H1 (cell line): ENCODE measurements at regions not wholly inside any gene's neighbourhood (a gene's known extent, or its start where the extent isn't known, plus 50 kb on each side); places are given as distances from the start of the nearest gene placed in this dataset.

Experiments
- CTCF ChIA-PET: fragments of 300-600 bp; sonication (Branson Sonifier 250); formaldehyde crosslinking; loops from one replicate; lab custom pipeline; 2021; ENCODE audit not compliant: partially characterized antibody; lab: Charles Lee
- POLR2A ChIA-PET: fragments of 300-600 bp; sonication (Branson Sonifier 250); formaldehyde crosslinking; loops from one replicate; lab custom pipeline; 2021; ENCODE audit warnings: inconsistent platforms; ENCODE audit not compliant: partially characterized antibody; lab: Charles Lee
- DNase-seq, 2 experiments: peaks; one replicate each; pipeline versions ENCODE4 v3.0.0 to v3.0.0-alpha.2; 2010 to 2022; ENCODE audit warnings: low spot score in 2 of 2, low read depth in 1 of 2, mixed read lengths in 1 of 2
- FAIRE-seq: peaks from 2 replicates; lab custom pipeline; 2011; peaks lifted over from hg19 to GRCh38; lab: Jason Lieb, UNC
- H2AFZ ChIP-seq: 2 replicates; pipeline ENCODE4 v1.8.1; 2012; ENCODE audit warnings: low read length, inconsistent platforms
- H2AK5ac ChIP-seq: 2 replicates; pipeline ENCODE4 v1.6.1; 2013; ENCODE audit warnings: low read depth, low read length
- H2BK120ac ChIP-seq: replicated peaks from 2 replicates; pipeline ENCODE3; 2013; ENCODE audit warnings: low read depth, low read length, inconsistent platforms
- H2BK12ac ChIP-seq: 2 replicates; pipeline ENCODE4 v1.6.1; 2013; ENCODE audit warnings: low read depth, low read length
- H2BK15ac ChIP-seq: 2 replicates; pipeline ENCODE4 v1.6.1; 2013; ENCODE audit warnings: low read length
- H2BK20ac ChIP-seq: 2 replicates; pipeline ENCODE4 v1.6.1; 2013; ENCODE audit warnings: low read length
- H2BK5ac ChIP-seq: 2 replicates; pipeline ENCODE4 v1.6.1; 2013; ENCODE audit warnings: low read depth, low read length
- H3K14ac ChIP-seq: 2 replicates; pipeline ENCODE4 v1.6.1; 2013; ENCODE audit warnings: inconsistent platforms; ENCODE audit not compliant: insufficient read length
- H3K18ac ChIP-seq: 2 replicates; pipeline ENCODE4 v1.6.1; 2013; ENCODE audit warnings: low read length; ENCODE audit errors: extremely low read depth
- H3K23ac ChIP-seq: 2 replicates; pipeline ENCODE4 v1.6.1; 2013; ENCODE audit warnings: inconsistent platforms; ENCODE audit not compliant: insufficient read length
- H3K23me2 ChIP-seq: 2 replicates; pipeline ENCODE4 v1.6.1; 2013; ENCODE audit warnings: low read depth, low read length
- H3K27ac ChIP-seq: 2 replicates; pipeline ENCODE4 v1.6.1; 2011; ENCODE audit warnings: low read depth, low read length, inconsistent platforms
- H3K27me3 ChIP-seq, 4 experiments: replicated peaks in 1 of 4; 1 replicate in 1 of 4; 2 replicates in 3 of 4; pipeline versions ENCODE4 v1.6.1 to v1.8.1; 2011 to 2013; ENCODE audit warnings: low read length in 3 of 4, mild to moderate bottlenecking in 3 of 4, inconsistent platforms in 2 of 4, mixed read lengths in 2 of 4, moderate library complexity in 1 of 4; ENCODE audit not compliant: control insufficient read depth in 3 of 4, insufficient read depth in 3 of 4; ENCODE audit errors: extremely low read depth in 1 of 4
- H3K36me3 ChIP-seq, 4 experiments: 2 replicates each; pipeline versions ENCODE4 v1.6.1 to v1.8.1; 2011 to 2013; ENCODE audit warnings: mild to moderate bottlenecking in 4 of 4, low read length in 3 of 4, moderate library complexity in 2 of 4, control low read depth in 1 of 4, inconsistent platforms in 1 of 4; ENCODE audit not compliant: insufficient read depth in 4 of 4, control insufficient read depth in 2 of 4
- H3K4ac ChIP-seq: replicated peaks from 2 replicates; pipeline ENCODE3; 2013; ENCODE audit warnings: low read length, low read depth, mixed read lengths, inconsistent platforms; ENCODE audit not compliant: insufficient read length
- H3K4me1 ChIP-seq, 4 experiments: replicated peaks in 1 of 4; 1 replicate in 1 of 4; 2 replicates in 3 of 4; pipeline versions ENCODE4 v1.6.1 to v1.8.1; 2011 to 2013; ENCODE audit warnings: low read length in 3 of 4, inconsistent platforms in 2 of 4, mixed read lengths in 1 of 4; ENCODE audit not compliant: insufficient read depth in 4 of 4, control insufficient read depth in 3 of 4
- H3K4me2 ChIP-seq, 2 experiments: 2 replicates each; pipeline versions ENCODE4 v1.6.1 to v1.8.1; 2011 to 2013; ENCODE audit warnings: low read depth in 2 of 2, low read length in 2 of 2, control low read depth in 1 of 2, inconsistent platforms in 1 of 2, mild to moderate bottlenecking in 1 of 2; ENCODE audit not compliant: insufficient read depth in 1 of 2
- H3K4me3 ChIP-seq, 4 experiments: fragments of 200-600, 300-600 bp in 1 of 4; sonication (generic), shearing (Covaris generic), sonication (Bioruptor Twin) in 1 of 4; 2 replicates each; pipeline versions ENCODE4 v1.5.1 to v1.8.1; 2011 to 2016; ENCODE audit warnings: low read length in 4 of 4, low read depth in 3 of 4, control low read depth in 2 of 4, inconsistent platforms in 2 of 4, mild to moderate bottlenecking in 2 of 4, mixed read lengths in 1 of 4, moderate library complexity in 1 of 4; ENCODE audit not compliant: insufficient read depth in 2 of 4; ENCODE audit errors: extremely low read depth in 1 of 4
- H3K56ac ChIP-seq: replicated peaks from 2 replicates; pipeline ENCODE3; 2013; ENCODE audit warnings: low read depth, mild to moderate bottlenecking, mixed read lengths, low read length, inconsistent platforms; ENCODE audit not compliant: insufficient read length
- H3K79me1 ChIP-seq: 2 replicates; pipeline ENCODE4 v1.6.1; 2013; ENCODE audit warnings: low read depth, low read length, control low read depth
- H3K79me2 ChIP-seq, 2 experiments: 2 replicates each; pipeline versions ENCODE4 v1.6.1 to v1.8.1; 2012 to 2013; ENCODE audit warnings: low read length in 2 of 2, mild to moderate bottlenecking in 2 of 2, inconsistent platforms in 1 of 2; ENCODE audit not compliant: insufficient read depth in 2 of 2, control insufficient read depth in 1 of 2
- H3K9ac ChIP-seq, 4 experiments: replicated peaks in 1 of 4; 1 replicate in 1 of 4; 2 replicates in 3 of 4; pipeline versions ENCODE4 v1.6.1 to v1.8.1; 2011 to 2013; ENCODE audit warnings: low read depth in 3 of 4, low read length in 3 of 4, control low read depth in 2 of 4, mild to moderate bottlenecking in 2 of 4, moderate library complexity in 2 of 4, inconsistent platforms in 1 of 4; ENCODE audit errors: extremely low read depth in 1 of 4
- H3K9me3 ChIP-seq, 2 experiments: 2 replicates each; pipeline versions ENCODE4 v1.6.1 to v1.8.1; 2012 to 2013; ENCODE audit warnings: mild to moderate bottlenecking in 2 of 2, moderate library complexity in 2 of 2, control low read depth in 1 of 2, inconsistent platforms in 1 of 2, low read depth in 1 of 2, low read length in 1 of 2, mixed read lengths in 1 of 2; ENCODE audit not compliant: insufficient read depth in 2 of 2
- H4K20me1 ChIP-seq, 2 experiments: replicated peaks in 1 of 2; 2 replicates each; pipeline versions ENCODE3 to v1.8.1; 2011 to 2013; ENCODE audit warnings: inconsistent platforms in 2 of 2, low read length in 2 of 2, mild to moderate bottlenecking in 1 of 2; ENCODE audit not compliant: insufficient read depth in 2 of 2, control insufficient read depth in 1 of 2
- H4K5ac ChIP-seq: 2 replicates; pipeline ENCODE4 v1.6.1; 2013; ENCODE audit warnings: low read length, low read depth, mixed read lengths, inconsistent platforms; ENCODE audit not compliant: insufficient read length
- H4K8ac ChIP-seq: 2 replicates; pipeline ENCODE4 v1.8.0; 2013; ENCODE audit warnings: mild to moderate bottlenecking, moderate library complexity, low read length, inconsistent platforms; ENCODE audit not compliant: insufficient read depth; ENCODE audit errors: extremely low read depth
- H4K91ac ChIP-seq: replicated peaks from 2 replicates; pipeline ENCODE3; 2013; ENCODE audit warnings: low read length, mixed read lengths, inconsistent platforms; ENCODE audit not compliant: insufficient read length
- CBX5 ChIP-seq: fragments of 300-800, 300-1000 bp; sonication (generic); IDR thresholded peaks from 2 replicates; pipeline ENCODE4 v1.7.1; 2016; ENCODE audit warnings: antibody characterized with exemption, low read length, low read depth
- CHD1 ChIP-seq: IDR thresholded peaks from 2 replicates; pipeline ENCODE4 v1.6.1; 2012; ENCODE audit warnings: low read depth, low read length, improper control_type of control experiment
- EP300 ChIP-seq, 2 experiments: IDR thresholded peaks; 1 replicate in 1 of 2; 2 replicates in 1 of 2; pipeline ENCODE4 v1.6.1; 2011 to 2012; ENCODE audit warnings: low read depth in 2 of 2, low read length in 2 of 2, mild to moderate bottlenecking in 2 of 2, borderline replicate concordance in 1 of 2, inconsistent platforms in 1 of 2, moderate library complexity in 1 of 2
- GABPA ChIP-seq: IDR thresholded peaks from 2 replicates; pipeline ENCODE4 v1.6.1; 2011; ENCODE audit warnings: mild to moderate bottlenecking, low read length, moderate library complexity, borderline replicate concordance; ENCODE audit not compliant: insufficient read depth
- HDAC2 ChIP-seq, 2 experiments: fragments of 300-600 bp in 1 of 2; sonication (generic) in 1 of 2; IDR thresholded peaks; 2 replicates each; pipeline ENCODE4 v1.6.1; 2011 to 2012; ENCODE audit warnings: low read depth in 2 of 2, low read length in 2 of 2, mild to moderate bottlenecking in 2 of 2, moderate library complexity in 2 of 2, borderline replicate concordance in 1 of 2, inconsistent platforms in 1 of 2
- PHF8 ChIP-seq: fragments of 200-600 bp; sonication (generic); conservative IDR thresholded peaks from 2 replicates; pipeline ENCODE4 v1.7.1; 2012; ENCODE audit warnings: low read depth, mild to moderate bottlenecking, inconsistent platforms, low read length, moderate library complexity
- POLR2AphosphoS5 ChIP-seq: IDR thresholded peaks from 2 replicates; pipeline ENCODE4 v1.6.1; 2011; ENCODE audit warnings: low read depth, low read length
- POU5F1 ChIP-seq: IDR thresholded peaks from 2 replicates; pipeline ENCODE4 v1.6.1; 2011; ENCODE audit warnings: low read depth, mild to moderate bottlenecking, low read length, moderate library complexity
- RBBP5 ChIP-seq: IDR thresholded peaks from 2 replicates; pipeline ENCODE4 v1.7.1; 2012; ENCODE audit warnings: low read depth, mild to moderate bottlenecking, inconsistent platforms, low read length, moderate library complexity, borderline replicate concordance
- WGBS, 2 experiments: shearing (Covaris generic) in 1 of 2; methylation state at CpG; one replicate each; pipeline versions ENCODE4 v1.1.6 to v1.1.7; 2013 to 2015; ENCODE audit warnings: low lambda C conversion rate in 2 of 2, mixed read lengths in 2 of 2, inconsistent platforms in 1 of 2, low coverage in 1 of 2, missing lambda C conversion rate in 1 of 2; ENCODE audit not compliant: insufficient replicate concordance in 2 of 2, insufficient coverage in 1 of 2, insufficient read length in 1 of 2; ENCODE audit errors: extremely low coverage in 1 of 2, missing lambda C conversion rate in 1 of 2; 5-methylcytosine and 5-hydroxymethylcytosine counted together
- TF ChIP-seq, protein P1 (sequence below): IDR thresholded peaks from 2 replicates; pipeline ENCODE4 v1.6.1; 2012; ENCODE audit warnings: low read length, inconsistent platforms

DNA sequence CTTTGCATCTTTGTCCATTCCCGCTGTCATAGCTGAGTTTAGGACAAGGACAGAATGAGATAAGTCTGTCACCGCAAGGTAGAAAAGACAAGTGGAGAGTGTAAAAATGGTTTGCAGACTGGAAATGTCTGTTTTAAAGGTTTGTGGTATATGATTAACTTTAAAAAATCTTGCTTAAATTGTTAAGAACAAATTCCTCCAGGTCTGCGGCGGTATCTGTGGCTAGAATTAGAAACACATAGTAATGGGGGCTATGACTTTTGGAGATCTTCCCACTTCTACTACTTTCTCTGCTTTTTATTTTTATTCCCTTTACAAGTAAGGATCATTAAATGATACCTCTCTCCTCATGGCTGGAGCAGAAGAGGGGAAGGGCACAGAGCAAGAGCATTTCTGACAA, 92.2 kb downstream of the MID1IP1 start:
- H2AFZ ChIP-seq, result no peak overlapping the region
- H3K23ac ChIP-seq, result no peak overlapping the region
- no peak overlapping the region for H2BK12ac ChIP-seq
- no peak overlapping the region for H3K4ac ChIP-seq
- no peak overlapping the region for H3K4me2 ChIP-seq
- no peak overlapping the region for H2BK120ac ChIP-seq
- no peaks in the 10 kb centered on the region for H3K79me2 ChIP-seq
- H4K91ac ChIP-seq, result no peak overlapping the region
- no peak overlapping the region for H3K14ac ChIP-seq
- H3K36me3 ChIP-seq, result no peaks in the 10 kb centered on the region
- H3K9me3 ChIP-seq, result no peaks in the 10 kb centered on the region
- peaks cover 0 to 4% (median 0%) of the 10 kb centered on the region in 4 experiments; a peak in 1 of 7 replicates for H3K4me1 ChIP-seq
- no peak overlapping the region for H3K56ac ChIP-seq
- H4K20me1 ChIP-seq, result no peaks in the 10 kb centered on the region
- POLR2A ChIA-PET, result interaction anchor here (0.7 kb wide), 1 partner anchor 92 kb away, joined by 4 read pairs; the partner anchor contains the start of gene MID1IP1
- H3K18ac ChIP-seq, result no peak overlapping the region
- no peaks in the 10 kb centered on the region for H3K27me3 ChIP-seq
- no peak overlapping the region for H3K27ac ChIP-seq
- no peak overlapping the region for H4K8ac ChIP-seq
- no peak overlapping the region for H2BK15ac ChIP-seq
- H4K5ac ChIP-seq, result no peak overlapping the region
- no peak for FAIRE-seq
- no peak overlapping the region for H2AK5ac ChIP-seq
- CTCF ChIA-PET, result interaction anchor here (0.7 kb wide), 2 partner anchors 13 to 1321 kb away, joined by 4 read pairs; no protein-coding TSS in a partner anchor
- 100% methylated on average over 4 of the region's 4 CpGs; no CpG with 5 or more reads in 1 of the 2 experiments for WGBS, 2 experiments
- no peak for DNase-seq
- H3K9ac ChIP-seq, result no peak overlapping the region
- H3K23me2 ChIP-seq, result no peaks in the 10 kb centered on the region
- H2BK5ac ChIP-seq, result no peak overlapping the region
- no peak overlapping the region for H3K4me3 ChIP-seq
- no peaks in the 10 kb centered on the region for H3K79me1 ChIP-seq
- no peak overlapping the region for H2BK20ac ChIP-seq
- TF ChIP-seq EP300 (IDR thresholded peaks at IDR 0.05; ENCODE audit: borderline replicate concordance in 1 of 2, low read depth in 2 of 2, low read length in 2 of 2) (no peak), CBX5 (no peak), CHD1 (no peak), HDAC2 (IDR thresholded peaks at IDR 0.05; ENCODE audit: borderline replicate concordance in 1 of 2, low read depth in 2 of 2, low read length in 2 of 2) (no peak), POLR2AphosphoS5 (no peak), PHF8 (no peak), RBBP5 (no peak), POU5F1 (no peak), GABPA (no peak)
- TF ChIP-seq, protein P1, sequence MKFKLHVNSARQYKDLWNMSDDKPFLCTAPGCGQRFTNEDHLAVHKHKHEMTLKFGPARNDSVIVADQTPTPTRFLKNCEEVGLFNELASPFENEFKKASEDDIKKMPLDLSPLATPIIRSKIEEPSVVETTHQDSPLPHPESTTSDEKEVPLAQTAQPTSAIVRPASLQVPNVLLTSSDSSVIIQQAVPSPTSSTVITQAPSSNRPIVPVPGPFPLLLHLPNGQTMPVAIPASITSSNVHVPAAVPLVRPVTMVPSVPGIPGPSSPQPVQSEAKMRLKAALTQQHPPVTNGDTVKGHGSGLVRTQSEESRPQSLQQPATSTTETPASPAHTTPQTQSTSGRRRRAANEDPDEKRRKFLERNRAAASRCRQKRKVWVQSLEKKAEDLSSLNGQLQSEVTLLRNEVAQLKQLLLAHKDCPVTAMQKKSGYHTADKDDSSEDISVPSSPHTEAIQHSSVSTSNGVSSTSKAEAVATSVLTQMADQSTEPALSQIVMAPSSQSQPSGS, result no peak
